Right ventricle myocardium superior (tissue), 1 donor: ENCODE measurements at regions not wholly inside any gene's neighbourhood (a gene's known extent, or its start where the extent isn't known, plus 50 kb on each side); places are given as distances from the start of the nearest gene placed in this dataset.
A peak's percentile ranks its signal among the peaks of the same experiment; 100 is the strongest.
"Not testable (repeated sequence)": the region's sequence is repeated elsewhere in the genome, so short reads cannot be mapped to it uniquely, and the experiment has no call there.

Experiments used
- ATAC-seq: fragments of 200-7000 bp; cut with Tn5 transposase; one replicate; pipeline ENCODE4 v1.9.1; 2020; ENCODE audit warnings: mild to moderate bottlenecking; ENCODE audit not compliant: poor library complexity
- DNase-seq: peaks from one replicate; pipeline ENCODE4 v3.0.0-alpha.2; 2020
- intact Hi-C: fragments of 100-400 bp; cut with DNase I; formaldehyde crosslinking; loops from one replicate; pipeline ENCODE4 v1.11.2; 2022
- donor health status: DM: no; HTN: yes; CAD: no; lungs with severe emphysema.

DNA sequence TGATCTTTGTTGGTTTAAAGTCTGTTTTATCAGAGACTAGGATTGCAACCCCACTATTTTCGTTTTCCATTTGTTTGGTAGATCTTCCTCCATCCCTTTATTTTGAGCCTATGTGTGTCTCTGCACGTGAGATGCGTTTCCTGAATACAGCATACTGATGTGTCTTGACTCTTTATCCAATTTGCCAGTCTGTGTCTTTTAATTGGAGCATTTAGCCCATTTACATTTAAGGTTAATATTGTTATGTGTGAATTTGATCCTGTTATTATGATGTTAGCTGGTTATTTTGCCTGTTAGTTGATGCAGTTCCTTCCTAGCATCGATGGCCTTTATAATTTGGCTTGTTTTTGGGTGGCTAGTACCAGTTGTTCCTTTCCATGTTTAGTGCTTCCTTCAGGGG is 177.2 kb upstream of the RPS23 start:
- intact Hi-C loops, ATAC-seq: not testable (repeated sequence)

DNA sequence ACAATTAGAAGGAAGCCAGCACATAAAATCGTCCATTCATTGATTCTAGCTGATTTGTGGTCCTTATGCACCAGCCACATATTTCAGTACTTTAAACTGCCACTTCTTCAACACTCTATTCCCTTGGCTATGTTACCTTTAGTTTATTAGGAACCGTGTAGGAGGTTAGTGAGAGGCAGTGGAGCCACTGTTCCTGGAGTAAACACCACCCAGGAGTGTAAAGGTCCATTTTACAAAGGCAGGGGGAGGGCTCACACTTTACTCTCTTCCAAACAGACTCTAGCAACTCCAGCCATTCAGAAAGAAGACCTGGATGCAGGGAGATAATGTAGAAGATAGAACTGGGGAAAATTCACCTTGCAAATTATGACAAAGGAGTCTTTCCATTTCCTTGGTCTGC is 170.2 kb upstream of the RPS23 start:
- intact Hi-C loops = no loop called here
- DNase-seq (no peak), ATAC-seq (no peak)

More for the DNA sequence above, 177.2 kb upstream of the RPS23 start:
- not testable (repeated sequence) for DNase-seq

DNA sequence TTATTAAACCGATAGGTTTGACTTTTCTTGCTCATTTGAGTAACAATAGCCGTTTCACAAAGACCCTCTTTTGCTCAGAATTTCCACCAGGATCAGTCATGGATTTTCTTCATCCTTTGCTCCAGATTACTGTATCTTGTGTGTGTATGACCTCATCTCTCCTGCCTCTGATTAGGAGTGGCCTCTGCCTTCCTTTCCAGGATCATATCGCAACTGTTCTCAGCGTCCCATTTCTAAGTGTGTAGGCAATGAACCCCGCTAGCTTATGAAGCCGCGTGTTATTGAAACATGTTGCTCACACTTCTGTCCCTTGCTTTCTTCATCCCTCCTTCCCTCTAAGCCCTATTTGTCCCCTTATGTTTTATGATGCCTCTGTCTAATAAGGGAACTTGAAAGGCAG is 169.8 kb upstream of the RPS23 start:
- intact Hi-C loops = no loop called here
- peak; percentile 74 for ATAC-seq

DNA sequence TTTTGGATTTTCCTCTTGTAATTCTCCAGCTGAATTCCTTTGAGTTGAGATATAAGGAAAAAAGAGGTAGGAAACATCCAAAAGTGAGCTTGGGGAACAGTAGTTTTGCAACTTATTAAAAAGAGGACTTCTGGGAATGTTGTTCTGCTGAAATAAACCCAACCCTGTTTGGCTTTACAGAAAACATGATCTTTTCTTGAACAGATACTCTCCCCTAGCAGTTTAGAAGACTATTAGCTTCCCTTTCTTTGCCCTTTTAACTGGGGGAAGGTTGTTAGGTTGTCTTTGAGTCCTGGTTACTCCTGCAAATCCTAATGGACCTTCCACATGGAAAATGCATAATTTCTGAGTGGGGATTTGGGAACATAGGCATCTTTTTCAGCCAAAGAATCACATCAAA is 168.7 kb upstream of the RPS23 start:
- DNase-seq (no peak), ATAC-seq (peak; percentile 83)
- intact Hi-C loops = no loop called here

More for the DNA sequence above, 169.8 kb upstream of the RPS23 start:
- DNase-seq = no peak

DNA sequence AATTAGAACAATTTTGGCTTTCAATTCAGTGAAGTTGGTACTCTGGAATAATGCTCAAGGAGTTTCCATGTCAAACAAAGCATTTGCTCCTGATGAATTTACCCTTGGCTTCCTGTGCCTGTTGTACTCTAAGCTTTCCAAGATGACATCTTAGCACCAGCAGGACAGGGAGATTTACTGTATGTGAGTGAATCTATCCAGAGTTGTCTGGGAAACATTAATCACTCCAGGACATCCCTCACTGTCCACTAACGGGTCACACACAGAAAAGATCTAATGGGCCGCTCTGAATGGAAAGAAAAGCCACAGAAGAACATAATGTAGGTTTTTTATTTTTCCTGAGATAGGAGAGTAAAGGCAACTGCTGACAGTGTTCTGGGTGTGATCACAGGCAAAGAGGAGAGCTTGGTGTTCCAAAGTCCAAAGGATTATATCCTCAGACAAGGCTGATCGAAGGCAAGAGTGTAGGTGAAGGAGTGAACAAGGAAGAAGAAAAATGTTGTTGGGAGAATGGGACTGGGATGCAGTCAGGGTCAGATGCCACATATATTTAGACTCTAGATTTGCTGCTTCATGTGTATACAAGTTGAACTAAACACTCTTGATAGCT is 167.7 kb upstream of the RPS23 start:
- intact Hi-C loops = no loop called here
- ATAC-seq (no peak), DNase-seq (no peak)

DNA sequence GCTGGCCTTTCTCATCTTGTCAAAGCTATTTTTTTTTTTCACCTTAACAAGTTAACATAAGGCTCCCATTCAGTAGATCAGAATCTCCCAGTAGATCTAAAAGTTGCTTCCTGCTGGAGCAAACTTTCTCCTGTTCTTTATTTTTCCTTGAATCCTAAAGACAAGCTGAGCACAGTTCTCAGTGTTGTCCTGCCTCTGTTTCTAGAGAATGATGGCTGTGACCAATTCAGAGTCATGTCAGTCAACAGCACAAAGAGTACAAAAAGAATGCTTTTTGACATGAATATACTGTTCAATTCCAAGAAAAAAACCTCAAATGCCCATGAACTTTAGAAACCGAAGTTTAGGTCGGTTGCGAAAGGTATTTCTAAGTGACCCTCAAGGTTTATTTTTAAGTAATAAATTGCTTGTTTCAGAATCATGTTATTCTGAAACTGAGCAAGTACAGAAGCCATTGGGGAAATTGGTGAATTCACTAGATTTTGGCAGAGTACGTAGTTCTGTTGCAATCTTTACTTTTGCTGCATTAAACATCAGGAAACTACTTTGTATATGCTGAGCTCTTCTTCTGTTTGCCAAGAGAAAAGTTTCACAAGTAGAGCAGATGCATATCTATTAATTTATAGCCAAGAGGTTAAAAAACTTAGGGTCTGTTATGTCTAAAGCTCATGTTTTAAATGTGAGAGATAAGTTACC is 161.7 kb upstream of the RPS23 start:
- ATAC-seq = no peak
- DNase-seq = no peak
- intact Hi-C loops = no loop called here

DNA sequence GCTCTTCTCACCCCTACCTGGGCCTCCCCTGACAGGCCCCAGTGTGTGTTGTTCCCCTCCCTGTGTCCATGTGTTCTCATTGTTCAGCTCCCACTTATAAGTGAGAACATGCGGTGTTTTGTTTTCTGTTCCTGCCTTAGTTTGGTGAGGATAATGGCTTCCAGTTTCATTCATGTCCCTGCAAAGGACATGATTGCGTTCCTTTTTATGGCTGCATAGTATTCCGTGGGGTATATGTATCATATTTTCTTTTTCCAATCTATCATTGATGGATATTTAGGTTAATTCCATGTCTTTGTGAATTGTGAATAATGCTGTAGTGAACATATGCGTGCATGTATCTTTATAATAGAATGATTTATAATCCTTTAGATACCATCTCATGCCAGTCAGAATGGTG is 159.4 kb upstream of the RPS23 start:
- DNase-seq, ATAC-seq, intact Hi-C loops: not testable (repeated sequence)

DNA sequence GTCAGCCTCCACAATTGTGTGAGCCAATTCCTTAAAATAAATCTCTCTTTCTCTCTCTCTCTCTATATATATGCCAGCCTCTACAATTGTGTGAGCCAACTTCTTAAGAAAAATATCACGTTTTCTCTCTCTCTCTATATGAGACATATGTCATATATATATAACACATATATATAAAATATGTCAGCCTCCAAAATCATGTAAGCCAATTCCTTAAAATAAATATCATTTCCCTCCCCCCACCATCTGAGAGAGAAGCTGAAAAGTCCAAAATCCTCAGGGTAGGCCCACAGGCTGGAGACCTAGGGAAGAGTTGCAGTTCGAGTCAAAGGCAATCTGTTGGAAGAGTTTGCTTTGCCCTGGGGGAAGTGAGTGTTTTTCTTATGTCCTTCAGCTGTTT is 158.1 kb upstream of the RPS23 start:
- DNase-seq (no peak), ATAC-seq (no peak)
- intact Hi-C loops = no loop called here

DNA sequence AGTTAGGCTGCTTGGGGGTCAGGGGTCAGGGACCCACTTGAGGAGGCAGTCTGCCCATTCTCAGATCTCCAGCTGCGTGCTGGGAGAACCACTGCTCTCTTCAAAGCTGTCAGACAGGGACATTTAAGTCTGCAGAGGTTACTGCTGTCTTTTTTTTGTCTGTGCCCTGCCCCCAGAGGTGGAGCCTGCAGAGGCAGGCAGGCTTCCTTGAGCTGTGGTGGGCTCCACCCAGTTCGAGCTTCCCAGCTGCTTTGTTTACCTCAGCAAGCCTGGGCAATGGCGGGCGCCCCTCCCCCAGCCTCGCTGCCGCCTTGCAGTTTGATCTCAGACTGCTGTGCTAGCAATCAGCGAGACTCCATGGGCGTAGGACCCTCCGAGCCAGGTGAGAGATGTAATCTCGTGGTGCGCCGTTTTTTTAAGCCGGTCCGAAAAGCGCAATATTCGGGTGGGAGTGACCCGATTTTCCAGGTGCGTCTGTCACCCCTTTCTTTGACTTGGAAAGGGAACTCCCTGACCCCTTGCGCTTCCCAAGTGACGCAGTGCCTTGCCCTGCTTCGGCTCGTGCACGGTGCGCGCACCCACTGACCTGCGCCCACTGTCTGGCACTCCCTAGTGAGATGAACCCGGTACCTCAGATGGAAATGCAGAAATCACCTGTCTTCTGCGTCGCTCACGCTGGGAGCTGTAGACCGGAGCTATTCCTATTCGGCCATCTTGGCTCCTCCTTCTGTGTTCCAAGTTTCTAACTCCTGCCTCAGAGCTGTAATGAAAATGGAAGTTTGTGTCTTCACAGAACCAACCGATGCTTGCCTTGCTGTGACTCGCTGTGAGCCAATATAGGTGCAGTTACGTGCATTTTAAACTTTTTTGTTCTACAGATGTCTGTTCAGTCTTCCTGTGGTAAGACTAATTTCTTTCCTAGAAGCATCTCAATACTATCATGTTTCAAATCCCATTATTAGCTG is 156.8 kb upstream of the RPS23 start:
- DNase-seq, ATAC-seq, intact Hi-C loops: not testable (repeated sequence)

DNA sequence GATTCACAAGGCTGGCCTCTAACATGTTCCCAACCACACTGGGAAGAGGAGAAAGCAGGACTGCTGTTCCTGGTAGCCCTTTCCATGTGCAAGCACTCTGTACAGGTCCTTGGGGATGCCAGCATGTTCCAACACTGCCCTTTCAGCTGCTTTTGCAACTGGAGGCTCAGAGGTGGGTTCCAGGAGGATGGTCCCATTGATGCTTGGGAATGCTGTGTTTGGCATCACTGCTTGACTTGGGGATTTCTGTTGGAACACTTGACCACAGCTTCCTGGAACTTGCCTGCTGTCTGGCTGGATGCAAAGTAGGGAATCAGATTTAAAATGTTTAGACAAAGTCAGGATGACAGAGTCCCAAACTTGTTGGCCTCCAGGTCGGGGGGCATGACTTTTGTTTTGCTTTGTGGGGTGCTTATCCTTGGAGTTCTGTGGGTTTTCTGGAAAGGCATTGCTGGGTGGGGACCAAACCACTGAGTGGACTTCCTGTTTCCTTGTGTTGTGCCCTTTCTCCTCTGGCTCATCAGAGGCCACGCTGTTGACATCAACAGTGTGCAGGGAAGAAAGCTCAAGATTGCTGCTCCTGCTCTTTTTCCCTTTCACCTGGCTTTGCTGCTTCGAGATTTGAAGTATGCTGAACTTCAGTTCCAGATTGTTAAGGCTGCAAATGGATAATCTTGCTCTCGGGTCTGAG is 148.5 kb upstream of the RPS23 start:
- DNase-seq = no peak
- intact Hi-C loops = no loop called here
- peak; percentile 57 for ATAC-seq

DNA sequence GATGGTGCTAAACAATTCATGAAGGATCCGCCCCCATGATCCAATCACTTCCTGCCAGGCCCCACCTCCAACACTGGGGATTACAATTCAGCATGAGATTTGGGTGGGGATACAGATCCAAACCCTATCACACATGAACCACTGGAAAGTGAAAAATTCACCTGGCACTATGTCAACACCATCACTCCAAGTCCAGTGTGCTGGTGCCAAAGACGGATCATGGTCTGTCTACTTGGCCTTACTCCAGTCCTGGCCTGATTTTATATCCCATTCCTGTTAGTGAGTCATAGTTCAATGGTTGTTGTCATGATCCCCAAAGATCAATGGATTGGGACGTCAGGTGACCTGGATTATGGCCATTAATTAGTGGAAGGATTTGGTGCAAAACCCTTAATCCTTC is 147.4 kb upstream of the RPS23 start:
- intact Hi-C loops = no loop called here
- peak; percentile 17 for ATAC-seq
- no peak for DNase-seq

DNA sequence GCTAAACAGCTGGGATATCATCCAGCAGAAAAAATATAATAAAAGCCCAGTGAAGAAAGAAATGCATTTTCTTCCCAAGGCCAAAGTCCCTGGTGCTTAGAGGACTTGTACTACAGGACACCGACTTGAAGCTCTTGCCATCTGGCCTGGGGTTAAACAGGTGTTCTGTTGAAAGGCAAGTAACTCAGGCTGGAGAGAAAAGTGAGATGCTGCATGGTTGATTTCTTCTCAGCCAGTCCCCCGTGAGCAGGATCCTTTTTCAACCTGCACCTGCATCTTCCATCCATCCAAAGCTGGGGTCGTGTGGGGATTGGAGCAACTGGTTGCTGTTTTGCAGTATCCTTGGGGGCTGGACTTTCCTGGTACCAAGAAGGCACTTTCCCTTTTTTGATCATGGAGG is 146.1 kb upstream of the RPS23 start:
- ATAC-seq (no peak), DNase-seq (no peak)
- intact Hi-C loops = no loop called here

DNA sequence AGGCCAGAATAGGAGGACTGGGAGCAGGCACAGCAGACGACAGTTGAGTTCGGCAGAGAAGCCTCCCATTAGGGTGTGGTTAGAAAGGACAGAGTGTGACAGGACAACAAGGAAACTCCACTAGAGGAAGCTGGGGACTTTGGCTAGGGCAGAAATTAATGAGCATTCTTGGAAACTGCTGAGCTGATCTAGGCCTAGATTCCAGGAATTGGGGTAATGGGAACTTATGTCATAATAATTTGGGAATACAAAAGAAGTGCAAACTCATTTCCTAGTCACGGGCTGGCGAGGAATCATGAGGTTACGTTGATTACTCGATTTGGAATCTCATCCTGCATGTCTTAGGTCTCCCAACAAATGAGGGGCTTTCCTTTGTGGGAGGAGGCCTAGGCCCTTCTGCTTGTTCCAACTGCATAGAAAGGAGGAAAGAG is 144.6 kb upstream of the RPS23 start:
- ATAC-seq (peak; percentile 78), DNase-seq (peak; percentile 50)
- intact Hi-C loops = no loop called here

DNA sequence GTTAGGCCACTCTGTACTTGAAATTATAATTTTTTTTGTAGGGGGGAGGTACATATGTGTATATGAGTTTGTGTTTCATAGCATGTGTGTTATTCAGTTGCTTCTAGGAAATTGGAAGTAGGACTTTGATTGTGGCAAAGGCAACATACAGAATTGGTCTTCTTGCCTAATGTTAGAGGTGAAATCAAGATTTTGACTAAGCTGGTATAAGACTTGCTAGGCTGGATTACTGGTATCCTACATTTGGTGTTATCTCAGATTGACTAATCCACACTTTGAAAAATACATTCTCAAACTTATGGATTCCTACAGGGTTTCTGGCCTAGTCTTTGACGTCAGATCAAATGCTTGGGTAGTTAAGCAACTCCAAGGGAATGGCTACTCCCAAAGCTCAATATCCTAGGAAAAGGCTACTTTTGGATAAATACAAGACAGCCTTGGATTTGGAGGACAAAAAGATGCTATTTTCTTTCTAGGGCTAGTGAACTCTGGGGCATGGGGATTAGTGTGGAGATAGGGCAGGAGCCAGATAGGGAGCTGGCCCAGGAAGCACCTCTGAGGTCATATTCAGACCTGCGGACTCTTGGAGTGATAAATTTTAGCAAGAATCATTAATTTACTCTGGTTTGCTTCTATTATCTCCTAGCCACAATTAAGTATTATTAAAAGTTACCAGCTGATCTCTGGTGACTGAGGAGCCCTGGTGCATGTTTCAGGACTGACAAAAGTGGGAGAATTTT is 144.0 kb upstream of the RPS23 start:
- peak; percentile 34 for ATAC-seq
- intact Hi-C loops = no loop called here
- no peak for DNase-seq

DNA sequence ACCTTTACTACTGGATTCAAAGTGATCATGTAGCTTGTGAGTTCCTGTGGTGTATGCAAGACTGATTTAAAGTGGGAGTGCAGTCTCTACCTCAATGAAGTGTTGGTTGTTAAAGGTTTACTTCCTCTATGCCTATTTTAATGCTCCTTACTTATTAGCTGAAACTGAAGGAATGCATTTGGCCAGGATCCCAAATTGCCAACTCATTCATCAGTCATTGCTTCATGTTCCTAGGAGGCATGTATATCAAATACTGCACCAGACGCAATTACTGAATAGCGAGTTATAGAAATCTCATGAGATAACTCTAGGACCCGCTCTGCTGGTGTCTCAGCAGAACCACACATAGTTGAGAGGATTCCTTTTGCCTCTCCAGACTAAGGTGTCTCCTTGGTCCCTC is 143.0 kb upstream of the RPS23 start:
- ATAC-seq (no peak), DNase-seq (no peak)
- intact Hi-C loops = no loop called here

DNA sequence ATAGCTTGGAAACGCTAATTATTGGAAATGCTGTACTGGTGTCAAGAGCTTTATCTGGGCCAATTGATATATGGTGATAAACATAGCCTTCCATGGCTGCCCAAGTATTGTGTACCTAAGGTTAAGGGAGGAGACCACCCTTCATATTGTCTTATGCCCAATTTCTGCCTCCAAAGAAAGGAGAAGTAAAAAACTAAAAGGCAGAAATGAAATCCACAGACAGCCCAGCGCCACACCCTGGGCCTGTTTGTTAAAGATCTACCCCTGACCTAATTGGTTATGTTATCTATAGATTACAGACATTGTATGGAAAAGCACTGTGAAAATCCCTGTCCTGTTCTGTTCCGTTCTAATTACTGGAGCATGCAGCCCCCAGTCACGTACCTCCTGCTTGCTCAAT is 142.4 kb upstream of the RPS23 start:
- intact Hi-C loops, ATAC-seq, DNase-seq: not testable (repeated sequence)

DNA sequence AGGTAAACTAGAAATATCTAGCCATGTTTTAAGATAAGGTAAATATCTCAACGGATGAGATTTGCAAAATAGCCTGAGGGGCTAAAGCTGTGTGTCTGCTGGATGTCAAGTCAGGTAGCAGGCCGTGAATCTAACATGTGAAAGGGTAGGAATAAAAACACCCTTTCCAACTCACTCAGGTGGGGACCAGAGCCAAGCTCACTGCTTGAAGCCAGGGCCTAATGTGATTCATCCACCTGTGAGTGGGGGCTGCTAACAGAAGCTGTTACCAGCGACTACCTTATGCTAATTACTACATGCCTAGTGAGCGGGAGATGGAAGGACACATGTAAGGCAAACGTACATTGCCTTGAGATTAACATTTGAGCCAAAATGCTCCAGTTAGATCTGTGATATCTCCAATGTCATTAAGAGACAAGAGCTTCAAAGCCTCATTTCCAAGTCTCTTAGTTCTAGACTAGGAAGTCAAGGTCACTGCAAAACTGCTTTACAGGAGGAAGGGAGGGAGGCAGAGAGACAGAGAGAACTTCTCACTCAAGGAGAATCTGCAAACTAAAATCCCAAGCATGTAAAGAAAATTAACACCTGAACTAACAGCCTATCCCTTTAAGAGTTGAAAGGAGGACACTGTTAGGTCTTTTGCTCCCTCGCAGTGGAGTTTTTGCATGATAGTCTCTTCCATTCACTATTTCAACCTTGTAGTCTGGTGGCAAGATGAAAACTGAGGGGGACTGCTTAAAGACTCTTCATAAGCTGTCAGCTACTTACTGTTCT is 141.6 kb upstream of the RPS23 start:
- DNase-seq (no peak), ATAC-seq (no peak)
- intact Hi-C loops = no loop called here

DNA sequence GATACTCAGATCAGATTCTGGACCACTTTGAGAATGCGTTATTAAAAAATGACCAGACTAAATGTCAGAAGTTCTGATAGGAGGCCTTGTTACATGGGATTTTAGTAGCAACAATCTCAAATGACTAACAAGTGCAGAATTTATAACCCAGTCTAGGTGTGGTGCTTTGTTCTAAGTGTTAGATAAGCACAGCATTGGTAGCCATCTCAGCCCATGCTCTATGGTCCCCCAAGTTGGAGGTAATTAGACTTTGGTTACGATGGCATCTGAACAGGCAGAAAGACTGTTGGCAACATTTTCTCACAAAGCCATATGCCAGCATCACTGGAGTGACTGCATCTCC is 140.4 kb upstream of the RPS23 start:
- ATAC-seq (no peak), DNase-seq (no peak)
- intact Hi-C loops = no loop called here
